ENCODE measurements at regions not wholly inside any gene's neighbourhood (a gene's known extent, or its start where the extent isn't known, plus 50 kb on each side); places are given as distances from the start of the nearest gene placed in this dataset.

GRCh38 chr14:82500222-82500621, 966.6 kb upstream of the SEL1L start:
- TF ChIP-seq POLR2A (IDR thresholded peaks at IDR 0.05; ENCODE audit: low read length) (no peak), GATA1 (IDR thresholded peaks at IDR 0.05; ENCODE audit: low read depth, low read length) (no peak)

Data from erythroblast (primary cell).